ENCODE measurements at regions not wholly inside any gene's neighbourhood (a gene's known extent, or its start where the extent isn't known, plus 50 kb on each side); places are given as distances from the start of the nearest gene placed in this dataset.
A peak's percentile ranks its signal among the peaks of the same experiment; 100 is the strongest.

DNA sequence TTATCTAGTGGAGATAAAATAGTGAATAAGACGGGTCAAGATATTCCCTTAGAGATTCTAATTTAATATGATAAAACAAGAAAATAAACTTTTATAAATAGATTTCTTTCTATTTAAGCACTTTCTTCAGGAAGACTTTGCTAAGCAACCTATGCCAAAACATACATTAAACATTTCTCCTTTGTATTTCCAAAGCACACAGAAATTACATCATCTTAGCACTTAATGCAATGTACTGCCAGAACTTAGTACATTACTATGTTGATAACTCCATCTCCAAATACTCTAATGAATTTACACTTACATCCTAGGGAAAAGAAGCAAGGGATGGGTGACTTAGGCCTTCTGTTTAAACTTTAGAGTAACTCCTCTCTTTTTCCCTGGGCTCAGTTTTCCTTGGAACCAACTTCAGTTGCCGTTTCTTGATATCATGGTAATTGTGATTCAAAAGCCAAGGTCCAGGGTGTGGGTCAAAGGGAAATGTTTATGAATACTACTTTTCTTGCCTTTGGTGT is 322.6 kb upstream of the PCDH20 start:
- no peak for DNase-seq

DNA sequence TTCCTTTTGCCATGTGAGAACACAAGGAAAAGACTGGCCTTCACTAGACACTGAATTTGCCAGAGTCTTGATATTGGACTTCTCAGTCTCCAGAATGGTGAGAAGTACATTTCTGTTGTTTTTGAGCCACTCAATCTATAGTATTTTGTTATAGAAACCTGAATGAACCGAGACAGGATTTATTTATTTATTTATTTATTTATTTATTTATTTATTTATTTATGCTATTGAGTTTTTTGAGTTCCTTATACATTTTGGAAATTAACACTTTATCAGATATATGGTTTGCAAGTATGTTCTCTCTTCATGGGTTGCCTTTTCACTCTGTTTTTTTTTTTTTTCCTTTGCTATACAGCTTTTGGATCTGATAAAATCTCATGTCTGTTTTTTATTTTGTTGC is 319.0 kb upstream of the PCDH20 start:
- no peak for DNase-seq

- DNase-seq, result no peak
These were observed 312.8 kb upstream of the PCDH20 start for GRCh38 chr13:61728471-61728870.

GRCh38 chr13:61727767-61728166 is 312.1 kb upstream of the PCDH20 start:
- DNase-seq, result no peak

- DNase-seq, result no peak
These were observed 310.2 kb upstream of the PCDH20 start for GRCh38 chr13:61725806-61726205.

GRCh38 chr13:61722119-61722518 is 306.5 kb upstream of the PCDH20 start:
- no peak for DNase-seq

- no peak for DNase-seq
These were observed 297.0 kb upstream of the PCDH20 start for GRCh38 chr13:61712621-61713020.

DNA sequence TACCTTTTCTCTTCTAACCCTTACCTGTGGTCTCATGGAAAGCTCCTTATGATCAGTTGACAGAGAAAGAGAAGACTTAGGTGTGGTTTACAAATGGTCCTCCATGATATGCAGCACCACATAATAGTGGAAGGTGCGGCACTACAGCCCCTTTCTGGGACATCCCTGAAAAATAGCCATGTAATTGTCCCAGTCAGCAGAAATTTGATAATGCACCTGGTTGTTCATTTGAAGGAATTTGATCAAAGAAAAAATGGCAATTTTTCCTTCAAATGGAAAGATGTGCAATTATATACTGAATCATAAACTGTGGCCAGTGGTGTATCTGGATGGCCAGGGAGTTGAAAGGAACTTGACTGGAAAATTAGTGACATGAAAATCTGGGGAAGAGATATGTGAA is 293.6 kb upstream of the PCDH20 start:
- no peak for DNase-seq

- no peak for DNase-seq
These were observed 291.2 kb upstream of the PCDH20 start for GRCh38 chr13:61706899-61707298.

DNA sequence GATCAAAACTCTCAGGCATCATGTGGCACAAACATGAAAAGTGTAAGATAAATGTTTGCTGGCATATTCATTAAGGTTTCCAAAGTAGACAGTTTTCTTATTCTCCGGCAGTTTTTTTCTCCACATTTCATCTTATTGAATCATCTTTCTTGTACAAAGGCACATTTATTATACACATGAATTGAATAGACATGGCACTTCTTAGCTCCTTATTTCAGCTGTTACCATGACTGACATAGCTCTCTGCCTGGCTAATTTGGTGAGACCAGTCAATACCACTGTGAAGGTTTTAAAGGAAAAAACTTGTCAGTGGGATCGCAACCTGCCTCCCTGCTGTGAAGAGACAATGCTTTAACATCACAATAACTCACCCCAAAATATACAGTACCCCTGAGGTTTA is 285.0 kb upstream of the PCDH20 start:
- DNase-seq, result no peak

GRCh38 chr13:61700181-61700580 is 284.5 kb upstream of the PCDH20 start:
- DNase-seq, result no peak

GRCh38 chr13:61696676-61697075 is 281.0 kb upstream of the PCDH20 start:
- no peak for DNase-seq

DNA sequence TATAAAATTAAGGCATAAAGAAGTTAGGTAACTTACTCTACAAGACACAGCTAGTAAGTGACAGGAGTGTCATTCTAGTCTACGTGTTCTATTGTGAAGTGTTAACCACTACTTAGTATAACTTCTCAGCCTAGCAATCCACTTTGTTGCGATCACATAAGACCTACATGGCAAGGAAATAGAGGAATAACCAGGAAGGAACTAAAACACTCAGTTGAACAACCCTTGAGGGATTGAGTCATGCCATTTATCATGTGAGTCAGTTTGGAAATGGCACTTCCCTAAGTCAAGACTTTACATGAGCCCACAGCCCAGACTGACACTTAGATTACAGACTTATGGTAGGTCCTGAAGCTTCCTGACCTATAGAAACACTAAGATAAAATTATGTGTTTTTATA is 279.5 kb upstream of the PCDH20 start:
- no peak for DNase-seq

GRCh38 chr13:61692691-61693090 is 277.0 kb upstream of the PCDH20 start:
- no peak for DNase-seq

- DNase-seq, result peak in 1 of 2 experiments; percentile 38
These were observed 270.0 kb upstream of the PCDH20 start for GRCh38 chr13:61685682-61686012.

- DNase-seq, result no peak
These were observed 269.5 kb upstream of the PCDH20 start for GRCh38 chr13:61684976-61685681.

DNA sequence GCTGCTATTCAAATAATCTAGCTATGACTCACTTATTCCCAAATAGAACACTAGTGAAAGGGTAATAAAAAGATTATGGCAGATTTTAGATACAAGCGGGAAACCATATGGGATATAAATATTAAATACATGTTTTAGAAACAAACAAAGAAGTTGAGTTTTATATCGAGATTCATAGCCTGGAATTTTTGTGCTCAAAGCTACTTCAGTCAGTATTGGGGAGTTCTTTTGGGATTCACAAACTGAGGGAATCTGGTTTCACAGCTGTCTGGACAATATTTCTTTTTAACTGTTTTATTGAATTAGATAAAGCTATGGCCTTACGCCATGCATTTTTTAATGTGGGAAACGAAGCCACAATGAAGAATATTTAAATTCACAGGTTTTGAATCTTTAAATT is 257.1 kb upstream of the PCDH20 start:
- DNase-seq, result no peak

DNA sequence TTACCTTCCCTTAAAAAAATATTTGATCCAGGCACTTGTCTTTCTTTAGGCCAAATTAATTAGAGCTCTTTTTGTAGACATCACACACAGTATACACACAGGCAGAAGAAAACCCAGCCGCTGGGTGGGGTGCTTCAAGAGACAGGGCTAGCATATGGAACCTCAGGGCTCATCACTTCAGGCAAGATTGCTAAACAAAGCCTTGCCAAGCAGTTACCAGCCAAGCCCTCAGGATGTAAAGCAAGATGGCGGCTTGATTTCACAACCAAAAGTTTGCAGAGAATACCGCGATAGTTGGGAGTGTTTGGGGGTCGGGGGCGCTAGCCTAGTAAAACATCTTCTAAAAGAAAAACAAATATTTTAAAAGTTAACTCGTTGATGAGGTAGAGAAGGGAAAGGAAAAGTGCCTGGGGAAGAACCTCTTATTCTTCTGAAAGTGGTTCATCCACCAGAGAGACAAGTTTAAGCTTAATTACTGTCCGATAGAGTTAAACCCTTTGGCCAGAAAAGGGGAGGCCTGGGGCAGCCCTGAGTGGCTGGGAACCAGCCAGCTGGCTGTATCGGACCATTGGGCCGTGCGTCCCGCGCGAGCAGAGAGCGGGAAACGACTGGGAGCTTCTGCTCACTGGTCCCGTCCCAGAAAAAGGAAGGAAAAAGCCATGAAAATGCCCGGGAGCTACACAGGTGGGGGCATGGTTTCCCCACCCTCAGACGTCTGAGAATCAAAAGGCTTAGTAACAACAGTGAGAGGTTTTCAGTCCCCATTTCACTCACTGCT is 254.9 kb upstream of the PCDH20 start:
- DNase-seq, result no peak

DNA sequence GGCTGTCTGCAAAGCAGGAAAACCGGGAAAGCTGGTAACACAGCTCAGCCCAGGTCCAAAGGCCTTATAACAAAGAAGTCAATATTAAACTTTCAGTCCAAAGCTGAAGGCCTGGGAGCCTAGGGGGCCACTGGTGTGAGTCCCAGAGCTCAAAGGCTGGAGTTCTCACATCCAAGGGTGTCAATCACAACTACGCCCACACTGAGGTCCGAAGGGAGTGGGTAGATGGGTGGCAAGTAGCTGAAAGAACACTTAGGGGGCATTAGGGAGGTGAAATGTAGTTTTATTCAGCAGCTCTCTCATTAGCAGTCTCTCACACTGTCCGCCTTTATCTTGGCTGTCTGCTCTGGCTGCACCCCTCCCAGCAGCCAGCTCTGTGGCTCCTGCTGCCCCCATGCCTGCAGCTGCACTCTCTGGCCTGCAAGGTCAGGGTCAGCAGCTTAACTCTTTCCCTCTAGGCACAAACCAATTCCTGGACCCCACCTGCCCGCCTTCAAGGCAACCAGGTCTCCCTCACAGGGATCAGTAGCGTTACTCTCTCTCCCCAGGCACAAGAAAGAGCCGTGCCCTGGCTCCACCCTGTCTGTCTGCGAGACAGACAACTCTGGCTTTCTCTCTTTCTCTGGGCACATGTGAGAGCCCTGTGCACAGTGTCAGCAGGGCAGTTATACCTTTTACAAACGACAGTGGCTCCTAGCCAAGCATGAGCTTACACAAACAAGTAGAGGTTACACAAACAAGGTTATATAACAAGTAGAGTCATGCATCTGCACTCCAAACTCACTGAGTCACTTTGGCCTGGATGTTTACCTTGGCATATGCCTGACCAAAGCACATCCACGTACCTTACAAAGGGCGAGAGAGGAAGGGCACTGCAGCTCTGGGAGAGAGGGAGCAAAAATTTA is 249.4 kb upstream of the PCDH20 start:
- DNase-seq, result no peak

DNA sequence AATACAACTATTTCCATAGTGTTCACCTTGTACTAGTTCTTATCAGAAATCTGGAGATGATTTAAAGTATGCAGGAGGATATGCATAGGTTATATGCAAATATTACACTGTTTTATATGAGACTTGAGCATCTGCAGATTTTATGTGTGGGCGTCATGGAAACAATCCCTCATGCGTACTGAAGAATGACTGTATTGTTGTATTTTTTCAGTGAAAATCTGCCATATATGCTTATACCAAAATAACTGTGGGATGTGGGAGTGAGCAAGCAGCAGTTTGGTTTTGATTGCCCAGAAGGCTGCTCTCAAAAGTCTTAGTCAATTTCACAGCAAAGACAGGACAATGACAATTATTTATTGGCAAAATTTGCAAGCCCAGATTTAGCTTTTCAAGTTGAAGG is 238.8 kb upstream of the PCDH20 start:
- no peak for DNase-seq

DNA sequence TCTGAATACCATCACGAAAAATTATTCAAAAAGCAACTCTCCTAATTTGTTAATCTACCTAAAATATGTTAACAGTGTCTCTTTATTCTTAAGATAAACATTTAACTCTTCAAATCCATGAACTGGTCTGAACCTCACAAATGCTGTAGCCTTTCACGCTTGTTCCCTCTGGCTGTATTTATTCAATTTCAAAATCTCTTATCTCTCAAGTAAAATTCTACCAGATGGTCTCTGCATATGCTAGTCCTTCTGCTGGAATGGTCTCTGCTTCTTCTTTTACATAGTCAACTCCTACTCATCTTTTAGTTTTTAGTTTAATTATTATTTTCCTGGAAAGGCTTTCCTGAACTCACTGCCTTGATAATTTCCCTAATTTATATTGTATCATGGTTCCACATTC is 232.9 kb upstream of the PCDH20 start:
- no peak for DNase-seq

GRCh38 chr13:61612192-61612591 is 196.5 kb upstream of the PCDH20 start:
- no peak for DNase-seq

DNA sequence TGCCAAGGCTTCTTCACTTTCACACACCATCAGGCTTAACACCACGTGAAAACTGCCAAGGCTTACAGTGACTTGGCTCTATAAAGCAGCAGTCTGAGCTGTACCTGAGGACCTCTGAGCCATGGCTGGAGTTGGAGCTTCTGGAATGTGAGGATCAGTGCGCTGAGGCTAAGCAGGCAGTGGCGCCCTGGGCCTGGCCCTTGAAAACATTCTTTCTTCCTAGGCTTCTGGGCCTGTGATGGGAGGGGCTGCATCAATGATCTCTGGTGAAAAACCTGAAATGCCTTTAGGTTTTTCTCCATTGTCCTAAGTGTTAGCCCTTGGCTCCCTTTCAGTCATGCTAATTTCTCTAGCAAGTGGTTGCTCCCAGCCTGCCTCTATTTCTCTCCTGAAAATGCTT is 192.5 kb upstream of the PCDH20 start:
- DNase-seq, result no peak
